HG03025 (cell line): ENCODE measurements at regions not wholly inside any gene's neighbourhood (a gene's known extent, or its start where the extent isn't known, plus 50 kb on each side); places are given as distances from the start of the nearest gene placed in this dataset.

Source experiments
- ATAC-seq: cut with Tn5 transposase; IDR thresholded peaks from one replicate; pipeline ENCODE4 v1.9.1; 2021; ENCODE audit warnings: mild to moderate bottlenecking, moderate library complexity; ENCODE audit not compliant: unreplicated experiment, low FRiP score

GRCh38 chr3:21152555-21152954 is 598.5 kb downstream of the ZNF385D start:
- ATAC-seq, result no peak

GRCh38 chr3:21142949-21143348 is 608.1 kb downstream of the ZNF385D start:
- no peak for ATAC-seq

- ATAC-seq, result no peak
Observed at GRCh38 chr3:21142031-21142430, 609.0 kb downstream of the ZNF385D start.

- no peak for ATAC-seq
Observed at GRCh38 chr3:21140785-21141184, 610.2 kb downstream of the ZNF385D start.

GRCh38 chr3:21138085-21138484 is 612.9 kb downstream of the ZNF385D start:
- ATAC-seq, result no peak

- no peak for ATAC-seq
Observed at GRCh38 chr3:21132896-21133295, 618.1 kb downstream of the ZNF385D start.

- no peak for ATAC-seq
Observed at GRCh38 chr3:21120826-21121225, 630.2 kb downstream of the ZNF385D start.

- no peak for ATAC-seq
Observed at GRCh38 chr3:21117370-21117769, 633.6 kb downstream of the ZNF385D start.

- no peak for ATAC-seq
Observed at GRCh38 chr3:21109056-21109455, 642.0 kb downstream of the ZNF385D start.

GRCh38 chr3:21105784-21106183 is 645.2 kb downstream of the ZNF385D start:
- no peak for ATAC-seq

- ATAC-seq, result no peak
Observed at GRCh38 chr3:21100656-21101359, 650.2 kb downstream of the ZNF385D start.

GRCh38 chr3:21094686-21095085 is 656.3 kb downstream of the ZNF385D start:
- ATAC-seq, result no peak

- ATAC-seq, result no peak
Observed at GRCh38 chr3:21073561-21073960, 677.4 kb downstream of the ZNF385D start.

GRCh38 chr3:21067031-21067813 is 683.8 kb downstream of the ZNF385D start:
- no peak for ATAC-seq

GRCh38 chr3:21062831-21063294 is 688.1 kb downstream of the ZNF385D start:
- ATAC-seq, result no peak

- no peak for ATAC-seq
Observed at GRCh38 chr3:21059404-21059803, 691.6 kb downstream of the ZNF385D start.

GRCh38 chr3:21056293-21056692 is 694.7 kb downstream of the ZNF385D start:
- peak; percentile 63 for ATAC-seq

- no peak for ATAC-seq
Observed at GRCh38 chr3:21055015-21055414, 696.0 kb downstream of the ZNF385D start.

GRCh38 chr3:21054064-21054463 is 696.9 kb downstream of the ZNF385D start:
- no peak for ATAC-seq

- no peak for ATAC-seq
Observed at GRCh38 chr3:21049334-21050062, 701.5 kb downstream of the ZNF385D start.

GRCh38 chr3:21043139-21043538 is 707.9 kb downstream of the ZNF385D start:
- no peak for ATAC-seq
